WTC11 (cell line): ENCODE measurements at regions not wholly inside any gene's neighbourhood (a gene's known extent, or its start where the extent isn't known, plus 50 kb on each side); places are given as distances from the start of the nearest gene placed in this dataset.

ENCODE experiments used
- AFF4 ChIP-seq: sonication (generic); formaldehyde crosslinking; IDR thresholded peaks from 2 replicates; pipeline ENCODE4 v1.8.1; 2023; ENCODE audit warnings: mild to moderate bottlenecking, missing genetic modification reagents, borderline replicate concordance
- CTCF ChIP-seq: fragments of 200-600 bp; IDR thresholded peaks from 2 replicates; pipeline ENCODE4 v1.8.0; 2022; ENCODE audit warnings: antibody characterized with exemption
- FOXP4 ChIP-seq: sonication (generic); formaldehyde crosslinking; IDR thresholded peaks from 2 replicates; pipeline ENCODE4 v1.8.0; 2022; ENCODE audit warnings: mild to moderate bottlenecking, missing genetic modification reagents
- NFYB ChIP-seq: sonication (generic); formaldehyde crosslinking; conservative IDR thresholded peaks from 2 replicates; pipeline ENCODE4 v1.8.0; 2022; ENCODE audit warnings: low read depth, missing genetic modification reagents
- TCF7 ChIP-seq: sonication (generic); formaldehyde crosslinking; IDR thresholded peaks from 2 replicates; pipeline ENCODE4 v1.8.0; 2022; ENCODE audit warnings: mild to moderate bottlenecking, low read depth, missing genetic modification reagents, moderate library complexity
- TEAD4 ChIP-seq: sonication (generic); formaldehyde crosslinking; IDR thresholded peaks from 2 replicates; pipeline ENCODE4 v1.8.0; 2022; ENCODE audit warnings: mild to moderate bottlenecking, missing genetic modification reagents
- USF1 ChIP-seq: sonication (generic); formaldehyde crosslinking; IDR thresholded peaks from 2 replicates; pipeline ENCODE4 v1.8.0; 2022; ENCODE audit warnings: mild to moderate bottlenecking, missing genetic modification reagents

- TF ChIP-seq CTCF: no peak
- no peak for TF ChIP-seq TEAD4 (CRISPR knock-in tag)
- no peak for TF ChIP-seq NFYB (CRISPR knock-in tag)
- TF ChIP-seq FOXP4 (CRISPR knock-in tag): no peak
- no peak for TF ChIP-seq USF1 (CRISPR knock-in tag)
- no peak for TF ChIP-seq AFF4 (CRISPR knock-in tag)
- no peak for TF ChIP-seq TCF7 (CRISPR knock-in tag)
Measured at GRCh38 chr7:25753837-25754236, 398.2 kb upstream of the NFE2L3 start.
